RWPE2 (cell line): ENCODE measurements at regions not wholly inside any gene's neighbourhood (a gene's known extent, or its start where the extent isn't known, plus 50 kb on each side); places are given as distances from the start of the nearest gene placed in this dataset.

Source experiments
- ATAC-seq: fragments of 200-7000 bp; cut with Tn5 transposase; 3 replicates; pipeline ENCODE4 v1.9.1; 2021; ENCODE audit warnings: low read depth
- DNase-seq: peaks from one replicate; pipeline ENCODE4 v3.0.0-alpha.2; 2020; ENCODE audit warnings: low spot score
- H3K27ac ChIP-seq: fragments of 450-650 bp; 2 replicates; pipeline ENCODE4 v1.5.1; 2017; ENCODE audit warnings: mild to moderate bottlenecking; ENCODE audit not compliant: poor library complexity, severe bottlenecking
- H3K27me3 ChIP-seq: fragments of 250-450 bp; sonication (Bioruptor Pico); 2 replicates; pipeline ENCODE4 v1.5.1; 2021; ENCODE audit warnings: mild to moderate bottlenecking, moderate library complexity; ENCODE audit not compliant: insufficient read depth, poor library complexity, severe bottlenecking
- H3K36me3 ChIP-seq: fragments of 250-450 bp; sonication (Bioruptor Pico); 2 replicates; pipeline ENCODE4 v1.5.1; 2020; ENCODE audit warnings: low read depth, mild to moderate bottlenecking, moderate library complexity
- H3K4me1 ChIP-seq: fragments of 250-450 bp; sonication (Bioruptor Pico); 2 replicates; pipeline ENCODE4 v1.5.1; 2021; ENCODE audit warnings: mild to moderate bottlenecking, moderate library complexity; ENCODE audit not compliant: insufficient read depth, poor library complexity, severe bottlenecking
- H3K4me3 ChIP-seq: fragments of 250-450 bp; sonication (Bioruptor Pico); 2 replicates; pipeline ENCODE4 v1.5.1; 2021; ENCODE audit warnings: mild to moderate bottlenecking, moderate library complexity; ENCODE audit not compliant: severe bottlenecking
- H3K9me3 ChIP-seq: fragments of 250-450 bp; sonication (Bioruptor Pico); 2 replicates; pipeline ENCODE4 v1.5.1; 2021; ENCODE audit warnings: mild to moderate bottlenecking, moderate library complexity; ENCODE audit not compliant: severe bottlenecking
- CTCF ChIP-seq: fragments of 450-650 bp; IDR thresholded peaks from one replicate; pipeline ENCODE4 v1.5.1; 2017; ENCODE audit warnings: mild to moderate bottlenecking, moderate library complexity; ENCODE audit not compliant: poor library complexity, severe bottlenecking

- ATAC-seq, result no peak
Observed at GRCh38 chr22:27228771-27229170, 571.4 kb downstream of the MIAT start.

GRCh38 chr22:27230189-27230588 lies 571.4 kb downstream of the MN1 start:
- ATAC-seq, result no peak

More at GRCh38 chr22:27228771-27229170, 571.4 kb downstream of the MIAT start:
- TF ChIP-seq CTCF, result no peak
- H3K27me3 ChIP-seq, result no peaks in the 10 kb centered on the region
- H3K27ac ChIP-seq, result no peak overlapping the region
- no peaks in the 10 kb centered on the region for H3K4me1 ChIP-seq
- H3K36me3 ChIP-seq, result no peaks in the 10 kb centered on the region
- no peaks in the 10 kb centered on the region for H3K9me3 ChIP-seq
- DNase-seq, result no peak
- no peak overlapping the region for H3K4me3 ChIP-seq

GRCh38 chr22:27231266-27231665 lies 570.3 kb downstream of the MN1 start:
- TF ChIP-seq CTCF, result no peak
- ATAC-seq, result no peak

More at GRCh38 chr22:27230189-27230588, 571.4 kb downstream of the MN1 start:
- no peaks in the 10 kb centered on the region for H3K27me3 ChIP-seq
- no peak for TF ChIP-seq CTCF
- H3K4me3 ChIP-seq, result no peak overlapping the region
- no peak overlapping the region for H3K27ac ChIP-seq
- DNase-seq, result no peak
- no peaks in the 10 kb centered on the region for H3K36me3 ChIP-seq
- H3K9me3 ChIP-seq, result no peaks in the 10 kb centered on the region
- H3K4me1 ChIP-seq, result no peaks in the 10 kb centered on the region

GRCh38 chr22:27232077-27232476 lies 569.5 kb downstream of the MN1 start:
- Histone ChIP-seq H3K4me1 (no peaks in the 10 kb centered on the region), H3K4me3 (no peak overlapping the region), H3K27me3 (no peaks in the 10 kb centered on the region), H3K36me3 (no peaks in the 10 kb centered on the region), H3K27ac (no peak overlapping the region), H3K9me3 (no peaks in the 10 kb centered on the region)
- ATAC-seq (no peak), DNase-seq (no peak)
- TF ChIP-seq CTCF, result no peak

More at GRCh38 chr22:27231266-27231665, 570.3 kb downstream of the MN1 start:
- no peaks in the 10 kb centered on the region for H3K9me3 ChIP-seq
- no peak overlapping the region for H3K4me3 ChIP-seq
- no peaks in the 10 kb centered on the region for H3K4me1 ChIP-seq
- H3K27me3 ChIP-seq, result no peaks in the 10 kb centered on the region
- no peak for DNase-seq
- no peaks in the 10 kb centered on the region for H3K36me3 ChIP-seq
- no peak overlapping the region for H3K27ac ChIP-seq

- no peak for TF ChIP-seq CTCF
- no peak for DNase-seq
- H3K27me3 ChIP-seq, result no peaks in the 10 kb centered on the region
- H3K4me3 ChIP-seq, result no peak overlapping the region
- no peaks in the 10 kb centered on the region for H3K36me3 ChIP-seq
- ATAC-seq, result no peak
- H3K27ac ChIP-seq, result no peak overlapping the region
- no peaks in the 10 kb centered on the region for H3K9me3 ChIP-seq
- H3K4me1 ChIP-seq, result peaks cover 11% of the 10 kb centered on the region
Observed at GRCh38 chr22:27237080-27237741, 564.3 kb downstream of the MN1 start.
